K562 (cell line): ENCODE measurements at regions not wholly inside any gene's neighbourhood (a gene's known extent, or its start where the extent isn't known, plus 50 kb on each side); places are given as distances from the start of the nearest gene placed in this dataset.

ENCODE experiments used
- ATAC-seq: fragments of 200-7000 bp; cut with Tn5 transposase; 3 replicates; pipeline ENCODE4 v1.9.1; 2020; ENCODE audit warnings: moderate library complexity
- BruUV-seq: library from RNA; stranded (reverse); fragments of 400-500 nt; replicated peaks from 2 replicates; lab custom pipeline; 2021; lab: Mats Ljungman, UMichigan
- CTCF ChIA-PET: fragments of 300-600 bp; formaldehyde crosslinking; extraction: SDS; loops from one replicate; lab custom pipeline; 2021; ENCODE audit warnings: low intra/inter-chr PET ratio; lab: Yijun Ruan, JAX
- POLR2A ChIA-PET: fragments of 300-600, 350-650 bp; sonication (Branson Sonifier 250); formaldehyde crosslinking; extraction: SDS; loops from one replicate; lab custom pipeline; 2021; ENCODE audit warnings: antibody characterized with exemption, inconsistent platforms; lab: Yijun Ruan, JAX
- DNase-seq, 4 experiments: peaks; one replicate each; pipeline versions ENCODE4 v3.0.0 to v3.0.0-alpha.2; 2011 to 2018; ENCODE audit warnings: low spot score in 3 of 4, mixed read lengths in 3 of 4; ENCODE audit errors: extremely low read depth in 1 of 4
- FAIRE-seq: peaks from 2 replicates; lab custom pipeline; 2011; peaks lifted over from hg19 to GRCh38; lab: Jason Lieb, UNC
- H2AFZ ChIP-seq: 2 replicates; pipeline ENCODE4 v1.6.0; 2011; ENCODE audit warnings: low read depth, low read length, control low read depth, inconsistent platforms
- H3K27ac ChIP-seq: fragments of 200-600 bp; 3 replicates; pipeline ENCODE4 v1.8.0; 2011; ENCODE audit warnings: low read depth, mild to moderate bottlenecking, control low read depth, inconsistent platforms, low read length, moderate library complexity, mixed read lengths; ENCODE audit errors: extremely low read depth
- H3K27me3 ChIP-seq, 2 experiments: fragments of 300-600 bp in 1 of 2; 2 replicates in 1 of 2; 3 replicates in 1 of 2; pipeline versions ENCODE4 v1.6.0 to v1.8.0; 2011; ENCODE audit warnings: inconsistent platforms in 2 of 2, low read length in 2 of 2, mild to moderate bottlenecking in 1 of 2, mixed read lengths in 1 of 2, moderate library complexity in 1 of 2; ENCODE audit not compliant: control insufficient read depth in 2 of 2, insufficient read depth in 2 of 2
- H3K36me3 ChIP-seq: fragments of 300-600 bp; 3 replicates; pipeline ENCODE4 v1.8.0; 2011; ENCODE audit warnings: mild to moderate bottlenecking, low read length, inconsistent platforms; ENCODE audit not compliant: control insufficient read depth, insufficient read depth
- H3K4me1 ChIP-seq, 2 experiments: fragments of 200-600 bp in 1 of 2; replicated peaks in 1 of 2; 2 replicates in 1 of 2; 3 replicates in 1 of 2; pipeline versions ENCODE4 v1.5.1 to v1.8.0; 2011; ENCODE audit warnings: inconsistent platforms in 2 of 2, low read length in 2 of 2, mild to moderate bottlenecking in 1 of 2, mixed read lengths in 1 of 2, moderate library complexity in 1 of 2; ENCODE audit not compliant: control insufficient read depth in 2 of 2, insufficient read depth in 2 of 2
- H3K4me2 ChIP-seq: 2 replicates; pipeline ENCODE4 v1.6.1; 2011; ENCODE audit warnings: low read length, control low read depth, inconsistent platforms, mixed read lengths; ENCODE audit not compliant: insufficient read depth
- H3K4me3 ChIP-seq: fragments of 200-600 bp; sonication (generic), shearing (Covaris generic); 2 replicates; pipeline ENCODE4 v1.5.1; 2016; ENCODE audit warnings: control low read depth, inconsistent platforms
- H3K79me2 ChIP-seq: fragments of 200-600 bp; 3 replicates; pipeline ENCODE4 v1.8.0; 2011; ENCODE audit warnings: low read length, inconsistent platforms; ENCODE audit not compliant: control insufficient read depth, insufficient read depth
- H3K9ac ChIP-seq, 2 experiments: 2 replicates each; pipeline versions ENCODE4 v1.6.0 to v1.6.1; 2011; ENCODE audit warnings: low read depth in 2 of 2, low read length in 2 of 2, control low read depth in 1 of 2, inconsistent platforms in 1 of 2, mild to moderate bottlenecking in 1 of 2, mixed read lengths in 1 of 2; ENCODE audit not compliant: insufficient read depth in 1 of 2
- H3K9me1 ChIP-seq: one replicate; pipeline ENCODE4 v1.6.0; 2011; ENCODE audit warnings: inconsistent platforms, mild to moderate bottlenecking, low read length, moderate library complexity; ENCODE audit not compliant: control insufficient read depth, insufficient read depth
- H3K9me3 ChIP-seq: replicated peaks from 2 replicates; pipeline ENCODE4 v1.5.1; 2011; ENCODE audit warnings: low read depth, low read length, inconsistent platforms; ENCODE audit not compliant: control insufficient read depth, insufficient read depth
- H4K20me1 ChIP-seq: replicated peaks from 2 replicates; pipeline ENCODE4 v1.6.1; 2011; ENCODE audit warnings: low read length, inconsistent platforms, mixed read lengths; ENCODE audit not compliant: control insufficient read depth, insufficient read depth
- AFF4 ChIP-seq: sonication (generic); formaldehyde crosslinking; IDR thresholded peaks from 2 replicates; pipeline ENCODE4 v1.8.0; 2023; ENCODE audit warnings: mild to moderate bottlenecking, missing genetic modification reagents
- DMBX1 ChIP-seq: fragments of 250-450 bp; sonication (Bioruptor Pico); IDR thresholded peaks from 2 replicates; pipeline ENCODE4 v1.8.0; 2022; ENCODE audit warnings: inconsistent platforms, mild to moderate bottlenecking, moderate library complexity, borderline replicate concordance
- FOXA1 ChIP-seq: fragments of 450-650 bp; IDR thresholded peaks from 2 replicates; pipeline ENCODE4 v1.6.1; 2016; ENCODE audit warnings: mild to moderate bottlenecking, borderline replicate concordance
- HLTF ChIP-seq: fragments of 450-650 bp; IDR thresholded peaks from 2 replicates; pipeline ENCODE4 v1.6.1; 2016
- HMGXB4 ChIP-seq: sonication (generic); formaldehyde crosslinking; IDR thresholded peaks from 2 replicates; pipeline ENCODE4 v1.8.1; 2023; ENCODE audit warnings: mild to moderate bottlenecking, missing genetic modification reagents
- KDM5B ChIP-seq: fragments of 200-600 bp; sonication (generic); IDR thresholded peaks from 2 replicates; pipeline ENCODE4 v1.6.1; 2012; ENCODE audit warnings: low read depth, mild to moderate bottlenecking, moderate library complexity, low read length, control low read depth, inconsistent platforms; ENCODE audit not compliant: insufficient replicate concordance
- RHOXF2B ChIP-seq: fragments of 250-450 bp; sonication (Bioruptor Pico); conservative IDR thresholded peaks from 2 replicates; pipeline ENCODE4 v1.5.1; 2021
- SRSF3 ChIP-seq: fragments of 200-400 bp; formaldehyde crosslinking; IDR thresholded peaks from 2 replicates; pipeline ENCODE4 v1.6.1; 2016; ENCODE audit warnings: mild to moderate bottlenecking, low read length, moderate library complexity; ENCODE audit not compliant: insufficient read depth
- WGBS: fragments of 100-300 bp; shearing (Covaris generic); methylation state at CpG from one replicate; pipeline ENCODE4 v1.1.6; 2016; ENCODE audit warnings: low coverage, mixed read lengths; ENCODE audit not compliant: insufficient coverage; ENCODE audit errors: missing lambda C conversion rate; 5-methylcytosine and 5-hydroxymethylcytosine counted together
- in situ Hi-C: fragments of 300-500 bp; cut with MboI; formaldehyde crosslinking; loops from 4 replicates; pipeline ENCODE4 v1.15.0; 2018; ENCODE audit warnings: inconsistent platforms, mixed read lengths
- intact Hi-C: fragments of 100-400 bp; cut with micrococcal nuclease; formaldehyde crosslinking; loops from 2 replicates; pipeline ENCODE4 v1.14.2; 2022

GRCh38 chr4:161148051-161148450, 1015.7 kb downstream of the FSTL5 start:
- Histone ChIP-seq H2AFZ (no peak overlapping the region), H3K79me2 (no peaks in the 10 kb centered on the region), H3K4me1 (no peaks in the 10 kb centered on the region), H3K9me3 (no peaks in the 10 kb centered on the region), H3K4me3 (no peak overlapping the region), H4K20me1 (no peaks in the 10 kb centered on the region), H3K4me2 (no peak overlapping the region), H3K9ac (no peak overlapping the region), H3K9me1 (no peaks in the 10 kb centered on the region), H3K27ac (no peak overlapping the region), H3K27me3 (no peaks in the 10 kb centered on the region), H3K36me3 (no peaks in the 10 kb centered on the region)
- DNase-seq (no peak), ATAC-seq (no peak), FAIRE-seq (no peak)
- 0% methylated on average over 1 of the region's 2 CpGs for WGBS
- intact Hi-C loops, result no loop called here
- in situ Hi-C loops, result no loop called here
- POLR2A ChIA-PET, result no interaction called here
- BruUV-seq, result no TSS peak
- CTCF ChIA-PET, result no interaction called here
- TF ChIP-seq RHOXF2B (CRISPR knock-in tag), result no peak
- TF ChIP-seq KDM5B, result no peak

DNA sequence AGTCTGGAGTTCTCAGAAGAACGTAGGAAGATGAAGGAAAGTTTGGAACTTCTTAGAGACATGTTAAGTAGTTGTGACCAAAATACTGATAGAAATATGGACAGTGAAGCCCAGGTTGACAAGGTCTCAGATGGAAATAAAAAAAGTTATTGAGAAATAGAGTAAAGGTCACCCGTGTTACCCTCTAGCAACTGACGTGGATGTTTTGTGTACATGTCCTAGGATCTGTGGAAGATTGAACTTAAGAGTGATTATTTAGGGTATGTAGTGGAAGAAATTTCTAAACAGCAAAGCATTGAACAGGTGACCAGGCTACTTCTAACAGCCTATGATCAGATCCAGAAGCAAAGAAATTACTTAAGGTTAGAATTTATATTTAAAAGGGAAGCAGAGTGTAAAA, 1020.4 kb downstream of the FSTL5 start:
- no peak overlapping the region for H3K4me2 ChIP-seq
- ATAC-seq (no peak), DNase-seq (no peak), FAIRE-seq (no peak)
- no peak overlapping the region for H3K4me3 ChIP-seq
- WGBS, result 0% methylated on average over 2 of the region's 3 CpGs
- no peak overlapping the region for H2AFZ ChIP-seq
- no TSS peak for BruUV-seq
- no peaks in the 10 kb centered on the region for H3K4me1 ChIP-seq
- H3K27ac ChIP-seq, result no peak overlapping the region
- H4K20me1 ChIP-seq, result no peaks in the 10 kb centered on the region
- no peaks in the 10 kb centered on the region for H3K27me3 ChIP-seq
- CTCF ChIA-PET, result no interaction called here
- H3K9me1 ChIP-seq, result no peaks in the 10 kb centered on the region
- H3K36me3 ChIP-seq, result no peaks in the 10 kb centered on the region
- POLR2A ChIA-PET, result no interaction called here
- H3K9me3 ChIP-seq, result no peaks in the 10 kb centered on the region
- in situ Hi-C loops (no loop called here), intact Hi-C loops (no loop called here)
- H3K79me2 ChIP-seq, result no peaks in the 10 kb centered on the region
- H3K9ac ChIP-seq, result no peak overlapping the region
- no peak for TF ChIP-seq FOXA1
- no peak for TF ChIP-seq HLTF
- no peak for TF ChIP-seq HMGXB4 (CRISPR knock-in tag)
- TF ChIP-seq DMBX1, result no peak
- no peak for TF ChIP-seq AFF4 (CRISPR knock-in tag)
- TF ChIP-seq SRSF3, result no peak
